ENCODE measurements at regions not wholly inside any gene's neighbourhood (a gene's known extent, or its start where the extent isn't known, plus 50 kb on each side); places are given as distances from the start of the nearest gene placed in this dataset.

GRCh38 chrX:42946544-42947194 lies 168.7 kb upstream of the PPP1R2C start:
- no peak for DNase-seq

- DNase-seq, result no peak
These were observed 171.0 kb upstream of the PPP1R2C start for GRCh38 chrX:42948723-42949657.

- DNase-seq, result no peak
These were observed 173.8 kb upstream of the PPP1R2C start for GRCh38 chrX:42951747-42952146.

GRCh38 chrX:42952621-42953020 lies 174.7 kb upstream of the PPP1R2C start:
- no peak for DNase-seq

- no peak for DNase-seq
These were observed 176.9 kb upstream of the PPP1R2C start for GRCh38 chrX:42954880-42955279.

GRCh38 chrX:42955349-42955748 lies 177.4 kb upstream of the PPP1R2C start:
- no peak for DNase-seq

- DNase-seq, result no peak
These were observed 189.8 kb upstream of the PPP1R2C start for GRCh38 chrX:42967681-42968300.

- no peak for DNase-seq
These were observed 195.4 kb upstream of the PPP1R2C start for GRCh38 chrX:42973321-42973720.

- no peak for DNase-seq
These were observed 197.9 kb upstream of the PPP1R2C start for GRCh38 chrX:42975906-42976305.

- no peak for DNase-seq
These were observed 198.9 kb upstream of the PPP1R2C start for GRCh38 chrX:42976746-42977366.

GRCh38 chrX:42978655-42979379 lies 200.9 kb upstream of the PPP1R2C start:
- DNase-seq, result no peak

- no peak for DNase-seq
These were observed 210.7 kb upstream of the PPP1R2C start for GRCh38 chrX:42988700-42989099.

- DNase-seq, result no peak
These were observed 214.4 kb upstream of the PPP1R2C start for GRCh38 chrX:42992199-42992943.

- DNase-seq, result no peak
These were observed 218.9 kb upstream of the PPP1R2C start for GRCh38 chrX:42996861-42997260.

- no peak for DNase-seq
These were observed 222.2 kb upstream of the PPP1R2C start for GRCh38 chrX:43000121-43000520.

- DNase-seq, result no peak
These were observed 224.7 kb upstream of the PPP1R2C start for GRCh38 chrX:43002526-43003203.

GRCh38 chrX:43003204-43003565 lies 225.2 kb upstream of the PPP1R2C start:
- no peak for DNase-seq

GRCh38 chrX:43003939-43004338 lies 226.0 kb upstream of the PPP1R2C start:
- DNase-seq, result no peak

GRCh38 chrX:43005561-43005960 lies 227.6 kb upstream of the PPP1R2C start:
- no peak for DNase-seq

- DNase-seq, result no peak
These were observed 230.4 kb upstream of the PPP1R2C start for GRCh38 chrX:43008356-43008755.

- no peak for DNase-seq
These were observed 238.1 kb upstream of the PPP1R2C start for GRCh38 chrX:43016021-43016420.

Data from SW 1271 (cell line).